H9 (cell line): ENCODE measurements at regions not wholly inside any gene's neighbourhood (a gene's known extent, or its start where the extent isn't known, plus 50 kb on each side); places are given as distances from the start of the nearest gene placed in this dataset.

Experiments used
- DNase-seq: peaks from one replicate; pipeline ENCODE4 v3.0.0-alpha.2; 2017
- H2AFZ ChIP-seq: one replicate; pipeline ENCODE4 v1.6.1; 2013; ENCODE audit warnings: mild to moderate bottlenecking, low read length, control low read depth, moderate library complexity
- H2AK5ac ChIP-seq: 2 replicates; pipeline ENCODE4 v1.6.1; 2013; ENCODE audit warnings: low read length, control low read depth, mixed read lengths; ENCODE audit not compliant: insufficient read length
- H2BK120ac ChIP-seq: one replicate; pipeline ENCODE4 v1.6.1; 2013; ENCODE audit warnings: low read depth, mild to moderate bottlenecking, low read length, control low read depth, inconsistent platforms; ENCODE audit not compliant: poor library complexity, severe bottlenecking
- H2BK12ac ChIP-seq: 2 replicates; pipeline ENCODE4 v1.6.1; 2013; ENCODE audit warnings: low read length, control low read depth, mixed read lengths, low read depth; ENCODE audit not compliant: insufficient read length
- H2BK15ac ChIP-seq: 2 replicates; pipeline ENCODE4 v1.6.1; 2013; ENCODE audit warnings: low read depth, low read length, control low read depth
- H2BK20ac ChIP-seq: one replicate; pipeline ENCODE4 v1.6.1; 2013; ENCODE audit warnings: low read depth, mild to moderate bottlenecking, low read length, control low read depth, inconsistent platforms; ENCODE audit not compliant: poor library complexity, severe bottlenecking
- H2BK5ac ChIP-seq: 2 replicates; pipeline ENCODE4 v1.6.1; 2013; ENCODE audit warnings: low read length, control low read depth, mixed read lengths; ENCODE audit not compliant: insufficient read length
- H3K14ac ChIP-seq: 2 replicates; pipeline ENCODE4 v1.6.1; 2013; ENCODE audit warnings: low read length, control low read depth; ENCODE audit not compliant: insufficient read depth
- H3K18ac ChIP-seq: 2 replicates; pipeline ENCODE4 v1.6.1; 2013; ENCODE audit warnings: low read depth, mild to moderate bottlenecking, mixed read lengths, low read length, control low read depth; ENCODE audit not compliant: insufficient read length
- H3K23ac ChIP-seq: 2 replicates; pipeline ENCODE4 v1.6.1; 2013; ENCODE audit warnings: low read length, control low read depth, mixed read lengths, low read depth; ENCODE audit not compliant: insufficient read length
- H3K23me2 ChIP-seq: 2 replicates; pipeline ENCODE4 v1.6.1; 2013; ENCODE audit warnings: low read depth, mild to moderate bottlenecking, mixed read lengths, low read length, control low read depth; ENCODE audit not compliant: insufficient read length, poor library complexity, severe bottlenecking
- H3K27ac ChIP-seq: 2 replicates; pipeline ENCODE4 v1.5.1; 2013; ENCODE audit warnings: low read length, control low read depth, mixed read lengths, low read depth; ENCODE audit not compliant: insufficient read length
- H3K27me3 ChIP-seq: 2 replicates; pipeline ENCODE4 v1.6.1; 2013; ENCODE audit warnings: low read length, control low read depth, inconsistent platforms; ENCODE audit not compliant: insufficient read depth
- H3K4ac ChIP-seq: 2 replicates; pipeline ENCODE4 v1.6.1; 2013; ENCODE audit warnings: low read depth, mild to moderate bottlenecking, control low read depth, inconsistent platforms, low read length, moderate library complexity
- H3K4me1 ChIP-seq: 2 replicates; pipeline ENCODE4 v1.6.1; 2013; ENCODE audit warnings: low read length, control low read depth, inconsistent platforms; ENCODE audit not compliant: insufficient read depth
- H3K4me2 ChIP-seq: 2 replicates; pipeline ENCODE4 v1.6.1; 2013; ENCODE audit warnings: low read length, control low read depth, mixed read lengths; ENCODE audit not compliant: insufficient read length, insufficient read depth
- H3K56ac ChIP-seq: 2 replicates; pipeline ENCODE4 v1.6.1; 2013; ENCODE audit warnings: low read depth, mild to moderate bottlenecking, mixed read lengths, low read length, control low read depth; ENCODE audit not compliant: insufficient read length
- H3K79me1 ChIP-seq: 2 replicates; pipeline ENCODE4 v1.6.1; 2013; ENCODE audit warnings: low read depth, mild to moderate bottlenecking, moderate library complexity, low read length, control low read depth, inconsistent platforms; ENCODE audit not compliant: insufficient read depth, poor library complexity, severe bottlenecking
- H3K79me2 ChIP-seq: 2 replicates; pipeline ENCODE4 v1.6.1; 2013; ENCODE audit warnings: low read length, control low read depth, inconsistent platforms; ENCODE audit not compliant: insufficient read depth
- H3K9ac ChIP-seq: 2 replicates; pipeline ENCODE4 v1.6.1; 2013; ENCODE audit warnings: low read length, control low read depth, mixed read lengths; ENCODE audit not compliant: insufficient read length; ENCODE audit errors: extremely low read depth
- H3K9me3 ChIP-seq: one replicate; pipeline ENCODE4 v1.6.1; 2013; ENCODE audit warnings: low read depth, low read length, inconsistent platforms; ENCODE audit not compliant: control insufficient read depth
- H3T11ph ChIP-seq: one replicate; pipeline ENCODE4 v1.6.1; 2013; ENCODE audit warnings: mild to moderate bottlenecking, low read length, control low read depth, inconsistent platforms
- H4K20me1 ChIP-seq: one replicate; pipeline ENCODE4 v1.6.1; 2013; ENCODE audit not compliant: control insufficient read depth, insufficient read length, insufficient read depth
- H4K5ac ChIP-seq: 2 replicates; pipeline ENCODE4 v1.6.1; 2013; ENCODE audit warnings: low read depth, mild to moderate bottlenecking, mixed read lengths, low read length, control low read depth; ENCODE audit not compliant: insufficient read length
- H4K8ac ChIP-seq: replicated peaks from 2 replicates; pipeline ENCODE4 v1.6.1; 2013; ENCODE audit warnings: low read length, control low read depth, mixed read lengths, low read depth; ENCODE audit not compliant: insufficient read length
- H4K91ac ChIP-seq: 2 replicates; pipeline ENCODE4 v1.6.1; 2013; ENCODE audit warnings: low read depth, mild to moderate bottlenecking, moderate library complexity, mixed read lengths, low read length, control low read depth; ENCODE audit not compliant: insufficient read length
- H3K27ac Mint-ChIP-seq, 3 experiments: 2 replicates in 2 of 3; 3 replicates in 1 of 3; pipeline ENCODE4 v1.8.0; 2020 to 2021; ENCODE audit warnings: mixed read lengths in 3 of 3, mild to moderate bottlenecking in 1 of 3, moderate library complexity in 1 of 3
- H3K27me3 Mint-ChIP-seq: 2 replicates; pipeline ENCODE4 v1.8.0; 2021; ENCODE audit warnings: low read depth, mild to moderate bottlenecking, moderate library complexity, mixed read lengths
- H3K36me3 Mint-ChIP-seq, 3 experiments: 2 replicates in 2 of 3; 3 replicates in 1 of 3; pipeline ENCODE4 v1.8.0; 2020 to 2021; ENCODE audit warnings: low read depth in 3 of 3, mixed read lengths in 3 of 3; ENCODE audit not compliant: insufficient read depth in 1 of 3
- H3K4me1 Mint-ChIP-seq, 2 experiments: 2 replicates each; pipeline ENCODE4 v1.8.0; 2020; ENCODE audit warnings: mixed read lengths in 2 of 2
- H3K4me3 Mint-ChIP-seq, 2 experiments: 2 replicates in 1 of 2; 3 replicates in 1 of 2; pipeline ENCODE4 v1.8.0; 2020 to 2021; ENCODE audit warnings: mild to moderate bottlenecking in 2 of 2, mixed read lengths in 2 of 2, moderate library complexity in 1 of 2
- H3K9me3 Mint-ChIP-seq, 2 experiments: 2 replicates in 1 of 2; 3 replicates in 1 of 2; pipeline ENCODE4 v1.8.0; 2020; ENCODE audit warnings: mild to moderate bottlenecking in 2 of 2, mixed read lengths in 2 of 2, moderate library complexity in 1 of 2
- WGBS: extraction: QIAGEN DNeasy Blood & Tissue Kit; methylation state at CpG from one replicate; pipeline ENCODE4 v1.1.7; 2013; ENCODE audit warnings: missing lambda C conversion rate, low lambda C conversion rate, mixed read lengths; ENCODE audit not compliant: insufficient read length; ENCODE audit errors: extremely low coverage; 5-methylcytosine and 5-hydroxymethylcytosine counted together
- TF ChIP-seq, protein P1 (sequence below): fragments of 200-600 bp; sonication (generic); conservative IDR thresholded peaks from 3 replicates; pipeline ENCODE4 v1.8.0; 2021; ENCODE audit warnings: antibody characterized with exemption, mild to moderate bottlenecking

DNA sequence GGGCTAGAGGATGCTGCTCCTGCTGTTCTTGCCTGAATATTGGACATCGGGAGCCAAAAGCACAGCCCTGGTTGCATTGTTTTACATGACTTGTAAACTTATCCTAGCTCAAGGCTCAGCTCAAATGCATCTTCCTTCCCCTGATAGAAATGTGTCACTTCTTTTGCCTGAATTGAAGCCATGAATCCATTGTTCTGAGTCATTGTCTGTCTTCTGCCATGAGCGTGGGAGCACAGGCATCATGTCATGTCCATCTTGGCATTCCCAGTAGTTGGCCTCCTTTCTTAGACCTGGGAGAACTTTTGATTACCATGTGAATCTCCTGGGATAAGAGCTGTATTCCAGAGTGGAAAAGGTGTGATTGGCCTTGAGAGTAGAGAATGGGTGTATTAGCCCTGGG, 54.1 kb upstream of the OPN4 start:
- no peaks in the 10 kb centered on the region; a peak in 1 of 7 replicates for H3K36me3 Mint-ChIP-seq
- no peak overlapping the region for H2AFZ ChIP-seq
- H2BK5ac ChIP-seq = no peak overlapping the region
- H3K4me1 Mint-ChIP-seq = peaks cover 12 to 15% of the 10 kb centered on the region in 2 experiments
- no peak overlapping the region for H2BK15ac ChIP-seq
- H3K4ac ChIP-seq = no peak overlapping the region
- H4K20me1 ChIP-seq = no peaks in the 10 kb centered on the region
- H3T11ph ChIP-seq = no peak overlapping the region
- H4K8ac ChIP-seq = no peak overlapping the region
- H2BK120ac ChIP-seq = no peak overlapping the region
- no peaks in the 10 kb centered on the region for H3K9me3 ChIP-seq
- H3K27ac ChIP-seq = no peak overlapping the region
- peaks cover 0 to 3% of the 10 kb centered on the region in 2 experiments; a peak in 2 of 5 replicates for H3K9me3 Mint-ChIP-seq
- H3K18ac ChIP-seq = no peak overlapping the region
- no peak overlapping the region for H3K9ac ChIP-seq
- WGBS = no CpG with 5 or more reads among the region's 2 CpGs
- no peak overlapping the region for H3K23ac ChIP-seq
- H3K4me3 Mint-ChIP-seq = no peak overlapping the region
- H3K56ac ChIP-seq = no peak overlapping the region
- H3K27me3 Mint-ChIP-seq = peaks cover 2% of the 10 kb centered on the region; the same call in 1 of the 2 replicates
- H3K4me1 ChIP-seq = peaks cover 7% of the 10 kb centered on the region; the same call in 1 of the 2 replicates
- H2AK5ac ChIP-seq = no peak overlapping the region
- H4K91ac ChIP-seq = no peak overlapping the region
- no peak overlapping the region for H3K14ac ChIP-seq
- no peak overlapping the region for H2BK20ac ChIP-seq
- H3K27ac Mint-ChIP-seq = peak overlapping the region in 1 of 3 experiments; percentile 90; a peak in 2 of 7 replicates
- H3K79me2 ChIP-seq = no peaks in the 10 kb centered on the region
- no peak overlapping the region for H4K5ac ChIP-seq
- H3K27me3 ChIP-seq = no peaks in the 10 kb centered on the region
- peak overlapping the region; percentile 5 for H3K4me2 ChIP-seq
- no peaks in the 10 kb centered on the region for H3K23me2 ChIP-seq
- TF ChIP-seq, protein P1, sequence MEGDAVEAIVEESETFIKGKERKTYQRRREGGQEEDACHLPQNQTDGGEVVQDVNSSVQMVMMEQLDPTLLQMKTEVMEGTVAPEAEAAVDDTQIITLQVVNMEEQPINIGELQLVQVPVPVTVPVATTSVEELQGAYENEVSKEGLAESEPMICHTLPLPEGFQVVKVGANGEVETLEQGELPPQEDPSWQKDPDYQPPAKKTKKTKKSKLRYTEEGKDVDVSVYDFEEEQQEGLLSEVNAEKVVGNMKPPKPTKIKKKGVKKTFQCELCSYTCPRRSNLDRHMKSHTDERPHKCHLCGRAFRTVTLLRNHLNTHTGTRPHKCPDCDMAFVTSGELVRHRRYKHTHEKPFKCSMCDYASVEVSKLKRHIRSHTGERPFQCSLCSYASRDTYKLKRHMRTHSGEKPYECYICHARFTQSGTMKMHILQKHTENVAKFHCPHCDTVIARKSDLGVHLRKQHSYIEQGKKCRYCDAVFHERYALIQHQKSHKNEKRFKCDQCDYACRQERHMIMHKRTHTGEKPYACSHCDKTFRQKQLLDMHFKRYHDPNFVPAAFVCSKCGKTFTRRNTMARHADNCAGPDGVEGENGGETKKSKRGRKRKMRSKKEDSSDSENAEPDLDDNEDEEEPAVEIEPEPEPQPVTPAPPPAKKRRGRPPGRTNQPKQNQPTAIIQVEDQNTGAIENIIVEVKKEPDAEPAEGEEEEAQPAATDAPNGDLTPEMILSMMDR = no peak
- H3K79me1 ChIP-seq = no peaks in the 10 kb centered on the region
- no peak overlapping the region for H2BK12ac ChIP-seq
- DNase-seq = no peak
